ENCODE measurements at regions not wholly inside any gene's neighbourhood (a gene's known extent, or its start where the extent isn't known, plus 50 kb on each side); places are given as distances from the start of the nearest gene placed in this dataset.
"Not testable (repeated sequence)": the region's sequence is repeated elsewhere in the genome, so short reads cannot be mapped to it uniquely, and the experiment has no call there.

DNA sequence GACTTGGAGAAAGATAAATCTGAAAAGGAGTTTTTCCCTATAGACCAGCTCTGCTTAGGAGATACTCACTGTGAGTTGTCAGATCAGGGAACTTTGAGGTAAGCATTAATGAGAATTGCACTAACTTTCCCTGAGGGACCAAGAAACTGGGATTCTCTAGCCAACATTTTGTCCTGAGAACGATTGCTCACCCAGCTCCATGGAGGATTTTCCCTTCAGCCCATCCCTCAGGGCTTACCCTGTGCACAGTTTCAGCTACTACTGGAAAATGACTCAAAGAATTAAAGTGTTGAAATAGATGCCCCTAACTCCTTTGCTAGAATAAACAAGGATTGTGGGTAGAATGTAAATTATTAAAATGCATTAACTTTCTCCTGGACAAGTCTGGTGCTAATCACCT is 237.2 kb upstream of the IL12B start:
- no peak overlapping the region for H3K27ac Mint-ChIP-seq
- no peak for ATAC-seq
- no peak for DNase-seq
- no peaks in the 10 kb centered on the region for H3K9me3 Mint-ChIP-seq
- H3K27me3 Mint-ChIP-seq, result no peaks in the 10 kb centered on the region
- H3K4me3 Mint-ChIP-seq, result no peak overlapping the region
- H3K4me1 Mint-ChIP-seq, result no peaks in the 10 kb centered on the region
- H3K36me3 Mint-ChIP-seq (ENCODE audit: low read depth), result no peaks in the 10 kb centered on the region

DNA sequence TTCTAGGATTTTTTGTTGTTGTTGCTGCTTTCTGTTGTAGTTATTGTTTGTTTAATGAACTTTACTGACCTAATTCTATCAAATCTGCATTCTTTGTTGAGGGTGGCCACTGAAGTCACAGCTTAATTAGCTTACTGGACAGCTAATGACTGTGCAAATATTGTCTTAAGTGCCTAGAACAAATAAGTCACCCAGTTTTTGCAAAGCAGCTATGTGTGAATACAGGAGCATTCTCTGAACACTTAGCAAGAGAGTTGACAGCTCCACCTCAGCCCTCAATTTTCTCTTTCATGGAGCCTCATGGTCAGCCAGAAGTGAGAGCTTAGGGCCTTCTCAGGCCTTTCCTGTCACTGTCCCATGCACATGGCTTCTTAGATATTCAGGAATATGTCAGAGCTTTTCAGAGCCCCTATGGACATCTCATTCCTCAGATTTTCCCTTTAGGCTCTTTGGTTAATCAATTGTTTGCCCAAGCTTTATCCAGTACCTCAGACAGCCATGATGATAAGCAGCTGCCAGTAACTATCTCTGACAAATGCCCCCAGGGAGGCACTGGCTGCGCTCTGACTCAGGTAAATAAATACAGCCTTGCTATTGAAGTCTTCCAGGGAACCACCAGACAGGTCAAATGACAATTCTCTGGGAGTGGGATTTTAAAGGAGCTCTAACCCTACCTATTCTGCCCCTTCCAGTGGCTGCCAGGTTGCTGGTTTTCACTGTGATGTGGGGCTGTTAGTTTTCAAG is 241.4 kb upstream of the IL12B start:
- H3K9me3 Mint-ChIP-seq, result no peaks in the 10 kb centered on the region
- no peak for DNase-seq
- no peak overlapping the region for H3K27ac Mint-ChIP-seq
- no peak for ATAC-seq
- H3K4me1 Mint-ChIP-seq, result no peaks in the 10 kb centered on the region
- H3K4me3 Mint-ChIP-seq, result no peak overlapping the region
- peaks cover 4% of the 10 kb centered on the region for H3K27me3 Mint-ChIP-seq
- H3K36me3 Mint-ChIP-seq (ENCODE audit: low read depth), result no peaks in the 10 kb centered on the region

- Mint-ChIP-seq H3K36me3 (ENCODE audit: low read depth) (no peaks in the 10 kb centered on the region), H3K4me1 (peaks cover 4% of the 10 kb centered on the region), H3K27ac (no peak overlapping the region), H3K27me3 (peaks cover 14% of the 10 kb centered on the region), H3K4me3 (no peak overlapping the region), H3K9me3 (no peaks in the 10 kb centered on the region)
- ATAC-seq (no peak), DNase-seq (no peak)
Measured at GRCh38 chr5:159576902-159577301, 246.6 kb upstream of the IL12B start.

- Mint-ChIP-seq H3K27ac (no peak overlapping the region), H3K27me3 (peaks cover 11% of the 10 kb centered on the region), H3K36me3 (ENCODE audit: low read depth) (no peaks in the 10 kb centered on the region), H3K9me3 (no peaks in the 10 kb centered on the region), H3K4me1 (peaks cover 10% of the 10 kb centered on the region), H3K4me3 (no peak overlapping the region)
- DNase-seq (no peak), ATAC-seq (peak; percentile 45)
Measured at GRCh38 chr5:159581502-159582249, 251.4 kb upstream of the IL12B start.

GRCh38 chr5:159582756-159583541 is 252.7 kb upstream of the IL12B start:
- ATAC-seq, result peak; percentile 40
- Mint-ChIP-seq H3K9me3 (no peaks in the 10 kb centered on the region), H3K4me3 (no peak overlapping the region), H3K27me3 (peaks cover 7% of the 10 kb centered on the region), H3K4me1 (peaks cover 10% of the 10 kb centered on the region), H3K27ac (no peak overlapping the region), H3K36me3 (ENCODE audit: low read depth) (no peaks in the 10 kb centered on the region)
- DNase-seq, result no peak

- Mint-ChIP-seq H3K4me3 (no peak overlapping the region), H3K9me3 (no peaks in the 10 kb centered on the region), H3K36me3 (ENCODE audit: low read depth) (no peaks in the 10 kb centered on the region), H3K27me3 (peaks cover 2% of the 10 kb centered on the region), H3K4me1 (peaks cover 6% of the 10 kb centered on the region), H3K27ac (no peak overlapping the region)
- DNase-seq (no peak), ATAC-seq (no peak)
Measured at GRCh38 chr5:159586921-159587320, 256.6 kb upstream of the IL12B start.

DNA sequence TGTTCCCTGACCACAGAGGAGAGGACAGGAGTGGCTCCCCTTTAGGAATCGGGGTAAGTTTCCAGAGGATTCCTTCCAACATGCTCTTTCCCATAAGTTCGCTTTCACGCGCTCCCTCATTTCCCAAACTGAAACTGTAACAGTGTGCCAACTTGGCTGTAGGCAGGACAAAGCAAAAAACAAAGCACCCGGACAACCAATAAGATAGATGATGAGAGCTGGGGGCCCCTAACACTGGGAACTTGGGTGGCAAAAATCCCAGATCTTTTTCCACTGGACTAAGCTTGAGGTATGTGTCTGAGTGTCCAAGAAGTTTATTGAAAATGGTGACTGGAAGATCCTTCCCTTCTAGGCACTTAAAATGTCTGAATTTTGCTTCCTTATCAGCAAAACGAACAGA is 258.7 kb upstream of the IL12B start:
- Mint-ChIP-seq H3K4me3 (no peak overlapping the region), H3K27ac (no peak overlapping the region), H3K9me3 (no peaks in the 10 kb centered on the region), H3K36me3 (ENCODE audit: low read depth) (no peaks in the 10 kb centered on the region), H3K27me3 (peaks cover 2% of the 10 kb centered on the region), H3K4me1 (no peaks in the 10 kb centered on the region)
- no peak for ATAC-seq
- no peak for DNase-seq

DNA sequence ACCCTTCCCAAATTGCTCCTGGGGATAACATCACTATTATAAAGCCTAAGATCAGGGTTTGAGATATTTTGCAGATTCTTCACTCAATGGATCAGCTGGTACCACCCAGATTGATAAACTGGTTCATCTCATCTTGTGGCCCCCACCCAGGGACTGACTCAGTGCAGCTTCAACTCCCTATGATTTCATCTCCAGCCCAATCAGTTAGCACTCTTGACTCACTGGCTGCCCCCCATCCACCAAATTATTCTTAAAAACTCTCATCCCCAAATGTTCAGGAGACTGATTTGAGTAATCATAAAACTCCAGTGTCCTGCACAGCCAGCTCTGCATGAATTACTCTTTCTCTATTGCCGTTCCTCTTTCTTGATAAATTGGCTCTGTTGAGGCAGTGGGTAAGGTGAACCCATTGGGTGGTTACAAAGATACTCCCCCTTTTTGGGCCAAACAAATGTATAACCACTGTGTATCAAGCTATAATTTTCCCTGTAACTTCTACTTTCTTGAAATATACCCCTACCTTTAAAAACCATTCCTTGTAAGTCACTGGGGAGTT is 263.3 kb upstream of the IL12B start:
- H3K27ac Mint-ChIP-seq, result no peak overlapping the region
- H3K4me3 Mint-ChIP-seq, result no peak overlapping the region
- no peaks in the 10 kb centered on the region for H3K4me1 Mint-ChIP-seq
- peaks cover 23% of the 10 kb centered on the region for H3K9me3 Mint-ChIP-seq
- H3K36me3 Mint-ChIP-seq (ENCODE audit: low read depth), result peaks cover 2% of the 10 kb centered on the region
- no peak for DNase-seq
- ATAC-seq, result no peak
- peaks cover 6% of the 10 kb centered on the region for H3K27me3 Mint-ChIP-seq

- H3K27ac Mint-ChIP-seq; H3K4me3 Mint-ChIP-seq; H3K36me3 Mint-ChIP-seq (ENCODE audit: low read depth); H3K27me3 Mint-ChIP-seq; ATAC-seq; DNase-seq; H3K4me1 Mint-ChIP-seq: not testable (repeated sequence)
- H3K9me3 Mint-ChIP-seq, result peaks cover 23% of the 10 kb centered on the region
Measured at GRCh38 chr5:159595561-159595960, 265.3 kb upstream of the IL12B start.

- Mint-ChIP-seq H3K27ac (no peak overlapping the region), H3K4me1 (peaks cover 13% of the 10 kb centered on the region), H3K9me3 (peaks cover 33% of the 10 kb centered on the region), H3K4me3 (no peak overlapping the region), H3K36me3 (ENCODE audit: low read depth) (peaks cover 10% of the 10 kb centered on the region), H3K27me3 (peaks cover 9% of the 10 kb centered on the region)
- ATAC-seq (no peak), DNase-seq (no peak)
Measured at GRCh38 chr5:159601216-159601615, 270.9 kb upstream of the IL12B start.

DNA sequence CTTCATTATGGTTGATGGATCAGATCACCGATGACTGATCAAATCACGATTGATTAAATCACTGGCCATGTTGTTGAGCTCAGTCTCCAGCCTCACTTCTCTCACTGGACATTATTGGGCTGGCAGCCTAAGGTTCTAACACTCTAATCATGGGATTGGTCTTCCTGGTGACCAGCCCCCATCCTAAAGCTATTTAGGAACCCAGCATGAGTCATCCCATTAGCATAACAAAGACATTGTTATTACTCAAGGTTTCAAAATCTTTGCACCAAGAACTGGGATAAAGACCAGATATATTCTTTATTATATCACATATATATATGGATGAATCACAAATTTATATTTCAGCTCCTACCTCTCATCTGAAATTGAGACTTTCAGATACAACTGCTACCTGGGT is 272.1 kb upstream of the IL12B start:
- no peak overlapping the region for H3K4me3 Mint-ChIP-seq
- ATAC-seq, result no peak
- H3K36me3 Mint-ChIP-seq (ENCODE audit: low read depth), result peaks cover 10% of the 10 kb centered on the region
- H3K27ac Mint-ChIP-seq, result no peak overlapping the region
- no peak for DNase-seq
- peaks cover 24% of the 10 kb centered on the region for H3K4me1 Mint-ChIP-seq
- peaks cover 9% of the 10 kb centered on the region for H3K27me3 Mint-ChIP-seq
- H3K9me3 Mint-ChIP-seq, result peaks cover 27% of the 10 kb centered on the region

- Mint-ChIP-seq H3K4me3 (no peak overlapping the region), H3K27ac (no peak overlapping the region), H3K4me1 (peaks cover 44% of the 10 kb centered on the region), H3K36me3 (ENCODE audit: low read depth) (peaks cover 10% of the 10 kb centered on the region), H3K9me3 (peaks cover 34% of the 10 kb centered on the region), H3K27me3 (peaks cover 6% of the 10 kb centered on the region)
- no peak for DNase-seq
- ATAC-seq, result no peak
Measured at GRCh38 chr5:159605585-159605984, 275.3 kb upstream of the IL12B start.

GRCh38 chr5:159609359-159609758 is 279.1 kb upstream of the IL12B start:
- DNase-seq, result no peak
- no peak overlapping the region for H3K4me3 Mint-ChIP-seq
- H3K27me3 Mint-ChIP-seq, result peaks cover 12% of the 10 kb centered on the region
- H3K9me3 Mint-ChIP-seq, result peaks cover 17% of the 10 kb centered on the region
- no peaks in the 10 kb centered on the region for H3K36me3 Mint-ChIP-seq (ENCODE audit: low read depth)
- H3K4me1 Mint-ChIP-seq, result peaks cover 47% of the 10 kb centered on the region
- peak overlapping the region; percentile 42 for H3K27ac Mint-ChIP-seq
- no peak for ATAC-seq

DNA sequence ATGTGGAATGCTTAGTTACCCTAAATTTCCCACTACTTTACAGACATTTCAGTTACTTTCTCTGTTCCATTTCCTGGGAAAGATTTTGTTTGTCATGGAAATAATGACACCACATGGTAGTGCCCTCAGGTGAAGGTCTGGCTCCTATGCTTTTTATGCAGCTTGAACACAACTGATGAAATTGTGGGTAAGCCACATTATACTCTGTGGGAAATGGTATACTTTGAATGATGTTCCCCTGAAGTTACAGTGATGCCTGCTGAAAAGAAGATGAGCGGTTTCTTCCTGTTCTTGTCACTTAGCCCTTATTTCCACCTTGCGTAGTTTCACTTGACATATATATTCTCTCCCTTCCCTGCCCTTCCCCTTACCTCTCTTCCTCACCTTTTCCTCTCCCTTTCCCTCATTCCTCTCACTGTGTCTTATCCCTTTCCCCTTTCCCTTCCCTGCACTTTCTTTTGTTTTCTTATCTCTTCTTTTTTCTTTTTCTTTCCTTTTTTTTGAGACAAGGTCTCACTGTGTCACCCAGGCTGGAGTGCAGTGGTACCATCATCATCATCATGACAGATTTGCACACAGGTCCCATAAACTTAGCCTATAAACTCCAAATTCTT is 280.8 kb upstream of the IL12B start:
- ATAC-seq, result peak; percentile 92
- Mint-ChIP-seq H3K4me3 (no peak overlapping the region), H3K9me3 (peaks cover 17% of the 10 kb centered on the region), H3K27me3 (peaks cover 12% of the 10 kb centered on the region), H3K27ac (peak overlapping the region; percentile 69), H3K4me1 (peaks cover 43% of the 10 kb centered on the region), H3K36me3 (ENCODE audit: low read depth) (no peaks in the 10 kb centered on the region)
- no peak for DNase-seq

Measured in activated naive CD8-positive, alpha-beta T cell treated with anti-CD3 and anti-CD28 coated beads, Interleukin-2, amount 50 U/mL, for 24 hours (primary cell).